Liver (tissue), 8 donors: ENCODE measurements at regions not wholly inside any gene's neighbourhood (a gene's known extent, or its start where the extent isn't known, plus 50 kb on each side); places are given as distances from the start of the nearest gene placed in this dataset.

ENCODE experiments used
- DNase-seq: peaks from one replicate; pipeline ENCODE4 v3.0.0-alpha.2; 2017; ENCODE audit warnings: low spot score
- H3K27ac ChIP-seq, 2 donors: one replicate each; pipeline ENCODE4 v1.7.0; 2013; ENCODE audit warnings: inconsistent platforms in 2 of 2, low read length in 2 of 2, control low read depth in 1 of 2, low read depth in 1 of 2, mild to moderate bottlenecking in 1 of 2
- H3K27me3 ChIP-seq, 4 donors: one replicate each; pipeline versions ENCODE4 v1.6.1 to v1.7.0; 2013; ENCODE audit warnings: low read length in 3 of 4, inconsistent platforms in 1 of 4, mild to moderate bottlenecking in 1 of 4, moderate library complexity in 1 of 4; ENCODE audit not compliant: control insufficient read depth in 4 of 4, insufficient read depth in 4 of 4
- H3K36me3 ChIP-seq, 4 donors: one replicate each; pipeline versions ENCODE4 v1.6.1 to v1.7.0; 2013; ENCODE audit warnings: low read length in 3 of 4, mild to moderate bottlenecking in 3 of 4, low read depth in 1 of 4, moderate library complexity in 1 of 4; ENCODE audit not compliant: control insufficient read depth in 4 of 4, insufficient read depth in 3 of 4
- H3K4me1 ChIP-seq, 4 donors: one replicate each; pipeline versions ENCODE4 v1.6.1 to v1.7.0; 2013; ENCODE audit warnings: low read length in 3 of 4, mild to moderate bottlenecking in 3 of 4, moderate library complexity in 1 of 4; ENCODE audit not compliant: control insufficient read depth in 4 of 4, insufficient read depth in 4 of 4
- H3K4me3 ChIP-seq, 3 donors: one replicate each; pipeline versions ENCODE4 v1.6.1 to v1.7.0; 2013; ENCODE audit warnings: low read length in 3 of 3, control low read depth in 1 of 3, low read depth in 1 of 3, mild to moderate bottlenecking in 1 of 3
- H3K9ac ChIP-seq, 2 donors: one replicate each; pipeline ENCODE4 v1.7.0; 2013; ENCODE audit warnings: low read length in 2 of 2, mild to moderate bottlenecking in 2 of 2, moderate library complexity in 2 of 2, control low read depth in 1 of 2, low read depth in 1 of 2
- H3K9me3 ChIP-seq, 4 donors: one replicate each; pipeline versions ENCODE4 v1.6.1 to v1.7.0; 2013; ENCODE audit warnings: low read length in 3 of 4; ENCODE audit not compliant: control insufficient read depth in 4 of 4
- EGR1 ChIP-seq, 2 donors: IDR thresholded peaks; 2 replicates each; pipeline ENCODE4 v1.6.1; 2016 to 2018; ENCODE audit warnings: antibody characterized with exemption in 2 of 2, low read depth in 2 of 2
- FOXA1 ChIP-seq: IDR thresholded peaks from 2 replicates; pipeline ENCODE4 v1.6.1; 2016; ENCODE audit warnings: antibody characterized with exemption
- FOXA2 ChIP-seq: IDR thresholded peaks from 2 replicates; pipeline ENCODE4 v1.6.1; 2016; ENCODE audit warnings: antibody characterized with exemption
- GABPA ChIP-seq, 2 donors: IDR thresholded peaks in 1 of 2; conservative IDR thresholded peaks in 1 of 2; 2 replicates each; pipeline ENCODE4 v1.6.1; 2016; ENCODE audit warnings: antibody characterized with exemption in 2 of 2, mild to moderate bottlenecking in 1 of 2, moderate library complexity in 1 of 2
- HNF4A ChIP-seq, 2 donors: conservative IDR thresholded peaks; 2 replicates each; pipeline ENCODE4 v1.6.1; 2016; ENCODE audit warnings: antibody characterized with exemption in 2 of 2, mild to moderate bottlenecking in 2 of 2
- HNF4G ChIP-seq: IDR thresholded peaks from 2 replicates; pipeline ENCODE4 v1.6.1; 2016; ENCODE audit warnings: antibody characterized with exemption
- JUND ChIP-seq, 2 donors: IDR thresholded peaks; 2 replicates each; pipeline ENCODE4 v1.6.1; 2016; ENCODE audit warnings: antibody characterized with exemption in 2 of 2
- RAD21 ChIP-seq, 2 donors: IDR thresholded peaks; 2 replicates each; pipeline ENCODE4 v1.6.1; 2016; ENCODE audit warnings: antibody characterized with exemption in 2 of 2, mild to moderate bottlenecking in 2 of 2
- RXRA ChIP-seq, 2 donors: IDR thresholded peaks; 2 replicates each; pipeline ENCODE4 v1.6.1; 2017 to 2018; ENCODE audit warnings: antibody characterized with exemption in 2 of 2, mild to moderate bottlenecking in 1 of 2
- SP1 ChIP-seq: IDR thresholded peaks from 2 replicates; pipeline ENCODE4 v1.6.1; 2018; ENCODE audit warnings: antibody characterized with exemption, mild to moderate bottlenecking
- TAF1 ChIP-seq: conservative IDR thresholded peaks from 2 replicates; pipeline ENCODE4 v1.6.1; 2016; ENCODE audit warnings: antibody characterized with exemption, mild to moderate bottlenecking
- YY1 ChIP-seq: IDR thresholded peaks from 2 replicates; pipeline ENCODE4 v1.6.1; 2016; ENCODE audit warnings: antibody characterized with exemption, mild to moderate bottlenecking
- WGBS: extraction: QIAGEN DNeasy Blood & Tissue Kit; methylation state at CpG from one replicate; pipeline ENCODE4 v1.1.7; 2013; 5-methylcytosine and 5-hydroxymethylcytosine counted together
- TF ChIP-seq, protein P1 (sequence below): IDR thresholded peaks from 2 replicates; pipeline ENCODE4 v1.6.1; 2016; ENCODE audit warnings: antibody characterized with exemption
- TF ChIP-seq, protein P2 (sequence below): IDR thresholded peaks from 2 replicates; pipeline ENCODE4 v1.6.1; 2016; ENCODE audit warnings: antibody characterized with exemption
- TF ChIP-seq, protein P3 (sequence below): IDR thresholded peaks from 2 replicates; pipeline ENCODE4 v1.6.1; 2016; ENCODE audit warnings: antibody characterized with exemption
- TF ChIP-seq, protein P4 (sequence below): fragments of 150-350 bp; IDR thresholded peaks from 2 replicates; pipeline ENCODE4 v1.5.1; 2017; ENCODE audit warnings: improper control_type of control experiment, low read depth, low read length; ENCODE audit not compliant: missing input control
- TF ChIP-seq, protein P5 (sequence below): IDR thresholded peaks from 2 replicates; pipeline ENCODE4 v1.6.1; 2016; ENCODE audit warnings: antibody characterized with exemption, mild to moderate bottlenecking
- donor health status: healthy.
- donor health status: healthy.
- donor health status: healthy.
- donor health status: healthy.
- donor health status: healthy.

DNA sequence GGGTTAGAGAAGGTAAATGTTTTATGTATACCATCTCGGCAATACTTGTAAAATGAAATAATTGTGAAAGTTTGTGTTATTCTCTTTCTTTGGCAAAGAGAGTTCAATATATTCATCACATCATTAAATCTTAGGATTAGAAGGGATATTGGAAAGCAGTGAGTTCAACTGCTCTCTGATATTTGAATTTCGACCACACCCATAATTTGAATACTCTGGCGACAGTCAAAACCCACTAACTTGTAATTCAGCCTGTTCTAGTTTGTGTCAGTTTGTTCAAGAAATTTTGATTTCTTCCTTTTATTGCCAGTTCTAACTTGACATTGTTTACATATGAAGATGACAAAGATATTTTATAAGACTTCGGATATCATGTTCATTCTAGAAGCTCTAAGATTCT, 1380.5 kb upstream of the CDH8 start:
- H3K36me3 ChIP-seq, result no peaks in the 10 kb centered on the region
- H3K9ac ChIP-seq, result no peak overlapping the region
- TF ChIP-seq, protein P1, sequence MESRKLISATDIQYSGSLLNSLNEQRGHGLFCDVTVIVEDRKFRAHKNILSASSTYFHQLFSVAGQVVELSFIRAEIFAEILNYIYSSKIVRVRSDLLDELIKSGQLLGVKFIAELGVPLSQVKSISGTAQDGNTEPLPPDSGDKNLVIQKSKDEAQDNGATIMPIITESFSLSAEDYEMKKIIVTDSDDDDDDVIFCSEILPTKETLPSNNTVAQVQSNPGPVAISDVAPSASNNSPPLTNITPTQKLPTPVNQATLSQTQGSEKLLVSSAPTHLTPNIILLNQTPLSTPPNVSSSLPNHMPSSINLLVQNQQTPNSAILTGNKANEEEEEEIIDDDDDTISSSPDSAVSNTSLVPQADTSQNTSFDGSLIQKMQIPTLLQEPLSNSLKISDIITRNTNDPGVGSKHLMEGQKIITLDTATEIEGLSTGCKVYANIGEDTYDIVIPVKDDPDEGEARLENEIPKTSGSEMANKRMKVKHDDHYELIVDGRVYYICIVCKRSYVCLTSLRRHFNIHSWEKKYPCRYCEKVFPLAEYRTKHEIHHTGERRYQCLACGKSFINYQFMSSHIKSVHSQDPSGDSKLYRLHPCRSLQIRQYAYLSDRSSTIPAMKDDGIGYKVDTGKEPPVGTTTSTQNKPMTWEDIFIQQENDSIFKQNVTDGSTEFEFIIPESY, result no peak
- TF ChIP-seq GABPA (IDR thresholded peaks at IDR 0.05 in 1 of 2, conservative IDR thresholded peaks at IDR 0.05 in 1 of 2) (no peak), FOXA2 (no peak), SP1 (no peak), FOXA1 (no peak), RXRA (IDR thresholded peaks at IDR 0.05) (no peak), RAD21 (IDR thresholded peaks at IDR 0.05) (no peak), HNF4G (no peak), TAF1 (no peak)
- TF ChIP-seq, protein P2, sequence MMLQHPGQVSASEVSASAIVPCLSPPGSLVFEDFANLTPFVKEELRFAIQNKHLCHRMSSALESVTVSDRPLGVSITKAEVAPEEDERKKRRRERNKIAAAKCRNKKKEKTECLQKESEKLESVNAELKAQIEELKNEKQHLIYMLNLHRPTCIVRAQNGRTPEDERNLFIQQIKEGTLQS, result no peak
- TF ChIP-seq, protein P3, sequence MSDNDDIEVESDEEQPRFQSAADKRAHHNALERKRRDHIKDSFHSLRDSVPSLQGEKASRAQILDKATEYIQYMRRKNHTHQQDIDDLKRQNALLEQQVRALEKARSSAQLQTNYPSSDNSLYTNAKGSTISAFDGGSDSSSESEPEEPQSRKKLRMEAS, result no peak
- DNase-seq, result no peak
- no peak overlapping the region for H3K27ac ChIP-seq
- no peaks in the 10 kb centered on the region for H3K27me3 ChIP-seq
- no peak overlapping the region for H3K4me3 ChIP-seq
- H3K4me1 ChIP-seq, result no peaks in the 10 kb centered on the region
- 74% methylated on average over 4 of the region's 4 CpGs for WGBS
- no peaks in the 10 kb centered on the region for H3K9me3 ChIP-seq

DNA sequence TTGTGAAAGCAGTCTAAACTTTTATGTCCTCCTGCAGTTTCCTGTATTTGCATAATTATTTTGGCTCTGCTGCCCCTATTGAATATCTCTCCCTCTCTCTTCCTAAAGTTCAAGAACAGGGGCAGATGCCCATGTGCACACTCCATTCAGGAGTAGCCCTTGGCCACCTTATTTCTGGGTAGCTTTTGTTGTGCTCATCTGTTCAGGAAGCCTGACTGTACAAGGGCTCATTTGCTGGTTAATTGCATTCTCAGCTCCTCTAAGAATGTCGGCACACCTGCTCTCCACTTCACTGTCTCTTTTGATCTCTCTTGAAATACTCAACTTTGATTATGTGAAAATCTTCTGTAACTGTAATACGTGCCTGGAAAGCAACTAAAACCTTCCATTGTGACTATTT, 1378.8 kb upstream of the CDH8 start:
- Histone ChIP-seq H3K4me1 (no peaks in the 10 kb centered on the region), H3K9me3 (no peaks in the 10 kb centered on the region), H3K27ac (no peak overlapping the region), H3K9ac (no peak overlapping the region), H3K36me3 (no peaks in the 10 kb centered on the region), H3K4me3 (no peak overlapping the region), H3K27me3 (no peaks in the 10 kb centered on the region)
- WGBS, result 58% methylated on average over 2 of the region's 2 CpGs
- DNase-seq, result no peak
- TF ChIP-seq, protein P2, result no peak
- TF ChIP-seq FOXA1 (no peak), RXRA (IDR thresholded peaks at IDR 0.05) (no peak), HNF4A (conservative IDR thresholded peaks at IDR 0.05) (no peak), JUND (IDR thresholded peaks at IDR 0.05) (no peak), RAD21 (IDR thresholded peaks at IDR 0.05) (no peak), EGR1 (IDR thresholded peaks at IDR 0.05; ENCODE audit: low read depth in 2 of 2) (no peak), GABPA (IDR thresholded peaks at IDR 0.05 in 1 of 2, conservative IDR thresholded peaks at IDR 0.05 in 1 of 2) (no peak), YY1 (no peak), FOXA2 (no peak), TAF1 (no peak)
- TF ChIP-seq, protein P4, sequence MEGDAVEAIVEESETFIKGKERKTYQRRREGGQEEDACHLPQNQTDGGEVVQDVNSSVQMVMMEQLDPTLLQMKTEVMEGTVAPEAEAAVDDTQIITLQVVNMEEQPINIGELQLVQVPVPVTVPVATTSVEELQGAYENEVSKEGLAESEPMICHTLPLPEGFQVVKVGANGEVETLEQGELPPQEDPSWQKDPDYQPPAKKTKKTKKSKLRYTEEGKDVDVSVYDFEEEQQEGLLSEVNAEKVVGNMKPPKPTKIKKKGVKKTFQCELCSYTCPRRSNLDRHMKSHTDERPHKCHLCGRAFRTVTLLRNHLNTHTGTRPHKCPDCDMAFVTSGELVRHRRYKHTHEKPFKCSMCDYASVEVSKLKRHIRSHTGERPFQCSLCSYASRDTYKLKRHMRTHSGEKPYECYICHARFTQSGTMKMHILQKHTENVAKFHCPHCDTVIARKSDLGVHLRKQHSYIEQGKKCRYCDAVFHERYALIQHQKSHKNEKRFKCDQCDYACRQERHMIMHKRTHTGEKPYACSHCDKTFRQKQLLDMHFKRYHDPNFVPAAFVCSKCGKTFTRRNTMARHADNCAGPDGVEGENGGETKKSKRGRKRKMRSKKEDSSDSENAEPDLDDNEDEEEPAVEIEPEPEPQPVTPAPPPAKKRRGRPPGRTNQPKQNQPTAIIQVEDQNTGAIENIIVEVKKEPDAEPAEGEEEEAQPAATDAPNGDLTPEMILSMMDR, result no peak
- TF ChIP-seq, protein P3, result no peak
- TF ChIP-seq, protein P5, sequence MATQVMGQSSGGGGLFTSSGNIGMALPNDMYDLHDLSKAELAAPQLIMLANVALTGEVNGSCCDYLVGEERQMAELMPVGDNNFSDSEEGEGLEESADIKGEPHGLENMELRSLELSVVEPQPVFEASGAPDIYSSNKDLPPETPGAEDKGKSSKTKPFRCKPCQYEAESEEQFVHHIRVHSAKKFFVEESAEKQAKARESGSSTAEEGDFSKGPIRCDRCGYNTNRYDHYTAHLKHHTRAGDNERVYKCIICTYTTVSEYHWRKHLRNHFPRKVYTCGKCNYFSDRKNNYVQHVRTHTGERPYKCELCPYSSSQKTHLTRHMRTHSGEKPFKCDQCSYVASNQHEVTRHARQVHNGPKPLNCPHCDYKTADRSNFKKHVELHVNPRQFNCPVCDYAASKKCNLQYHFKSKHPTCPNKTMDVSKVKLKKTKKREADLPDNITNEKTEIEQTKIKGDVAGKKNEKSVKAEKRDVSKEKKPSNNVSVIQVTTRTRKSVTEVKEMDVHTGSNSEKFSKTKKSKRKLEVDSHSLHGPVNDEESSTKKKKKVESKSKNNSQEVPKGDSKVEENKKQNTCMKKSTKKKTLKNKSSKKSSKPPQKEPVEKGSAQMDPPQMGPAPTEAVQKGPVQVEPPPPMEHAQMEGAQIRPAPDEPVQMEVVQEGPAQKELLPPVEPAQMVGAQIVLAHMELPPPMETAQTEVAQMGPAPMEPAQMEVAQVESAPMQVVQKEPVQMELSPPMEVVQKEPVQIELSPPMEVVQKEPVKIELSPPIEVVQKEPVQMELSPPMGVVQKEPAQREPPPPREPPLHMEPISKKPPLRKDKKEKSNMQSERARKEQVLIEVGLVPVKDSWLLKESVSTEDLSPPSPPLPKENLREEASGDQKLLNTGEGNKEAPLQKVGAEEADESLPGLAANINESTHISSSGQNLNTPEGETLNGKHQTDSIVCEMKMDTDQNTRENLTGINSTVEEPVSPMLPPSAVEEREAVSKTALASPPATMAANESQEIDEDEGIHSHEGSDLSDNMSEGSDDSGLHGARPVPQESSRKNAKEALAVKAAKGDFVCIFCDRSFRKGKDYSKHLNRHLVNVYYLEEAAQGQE, result no peak
- TF ChIP-seq, protein P1, result no peak
